HG02642 (cell line): ENCODE measurements at regions not wholly inside any gene's neighbourhood (a gene's known extent, or its start where the extent isn't known, plus 50 kb on each side); places are given as distances from the start of the nearest gene placed in this dataset.

Experiments
- ATAC-seq: cut with Tn5 transposase; IDR thresholded peaks from one replicate; pipeline ENCODE4 v1.9.1; 2021; ENCODE audit warnings: mild to moderate bottlenecking; ENCODE audit not compliant: unreplicated experiment, poor library complexity

- no peak for ATAC-seq
These were observed 238.1 kb upstream of the ARID1B start for GRCh38 chr6:156538875-156539660.

GRCh38 chr6:156534594-156534993, 242.6 kb upstream of the ARID1B start:
- no peak for ATAC-seq

DNA sequence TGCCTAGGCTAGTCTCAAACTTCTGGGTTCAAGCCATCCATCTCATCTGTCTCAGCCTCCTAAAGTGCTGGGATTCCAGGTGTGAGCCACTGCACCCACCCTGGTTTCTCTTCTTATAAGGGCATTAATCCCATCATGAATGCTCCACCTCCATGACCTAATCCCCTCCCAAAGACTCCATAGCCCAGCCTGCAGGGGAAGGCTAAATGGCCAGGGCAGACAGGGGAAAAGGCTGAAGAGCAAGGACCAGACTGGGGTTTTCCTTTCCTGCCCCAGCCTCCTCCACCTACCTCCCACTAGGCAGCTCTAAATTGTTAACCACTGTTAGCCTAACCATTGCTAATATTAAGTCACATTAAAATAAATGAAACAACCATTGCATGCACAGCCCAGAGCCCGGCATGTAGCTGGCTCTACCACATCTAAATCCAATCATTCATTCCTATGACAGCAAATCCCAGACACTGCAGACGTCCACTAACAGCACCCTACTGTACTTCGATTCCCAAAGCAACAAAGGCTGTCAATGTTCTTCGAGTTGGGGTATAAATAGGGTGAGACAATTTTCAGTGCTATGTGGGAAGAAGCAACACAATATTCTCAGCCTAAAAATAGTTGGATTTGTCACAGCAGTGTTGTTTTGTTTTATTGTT, 243.2 kb upstream of the ARID1B start:
- no peak for ATAC-seq

GRCh38 chr6:156526081-156526480, 251.1 kb upstream of the ARID1B start:
- no peak for ATAC-seq

GRCh38 chr6:156525541-156525940, 251.6 kb upstream of the ARID1B start:
- ATAC-seq: no peak

DNA sequence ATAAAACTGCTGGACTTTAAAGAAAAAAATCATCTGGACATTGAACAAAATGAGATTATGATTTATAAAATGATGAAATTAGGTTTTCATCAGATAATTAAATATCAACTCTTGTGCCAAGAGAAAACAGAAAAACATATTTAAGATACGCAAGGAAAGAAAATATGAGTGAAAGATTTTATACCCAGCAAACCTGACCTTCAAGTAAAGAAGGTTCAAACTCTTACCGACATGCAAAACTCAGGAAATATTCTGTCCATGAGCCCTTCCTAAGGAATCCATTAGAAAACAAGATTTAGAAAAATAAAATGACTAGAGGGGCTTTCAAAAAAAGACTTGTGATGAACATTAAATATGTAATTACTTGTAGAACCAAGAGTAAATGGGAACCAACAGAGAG, 257.2 kb upstream of the ARID1B start:
- ATAC-seq: no peak

DNA sequence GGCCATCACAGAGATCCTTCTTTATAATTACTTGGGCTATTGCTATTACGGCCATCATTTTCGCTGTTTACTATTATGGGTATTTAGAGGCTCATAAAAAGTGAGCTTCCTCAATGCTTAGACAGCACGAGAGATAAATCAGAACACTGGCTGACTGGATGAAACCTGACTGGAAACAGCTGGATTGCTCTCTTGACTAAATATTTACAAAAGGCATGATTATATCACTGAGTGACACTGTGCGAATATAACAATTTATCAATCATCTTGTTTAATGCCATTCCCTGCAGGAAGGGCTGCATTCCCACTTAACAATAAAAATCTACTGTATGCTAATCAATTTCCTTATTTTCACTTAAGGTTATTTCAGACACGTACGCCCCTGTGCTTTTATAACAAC, 260.1 kb upstream of the ARID1B start:
- ATAC-seq: no peak

DNA sequence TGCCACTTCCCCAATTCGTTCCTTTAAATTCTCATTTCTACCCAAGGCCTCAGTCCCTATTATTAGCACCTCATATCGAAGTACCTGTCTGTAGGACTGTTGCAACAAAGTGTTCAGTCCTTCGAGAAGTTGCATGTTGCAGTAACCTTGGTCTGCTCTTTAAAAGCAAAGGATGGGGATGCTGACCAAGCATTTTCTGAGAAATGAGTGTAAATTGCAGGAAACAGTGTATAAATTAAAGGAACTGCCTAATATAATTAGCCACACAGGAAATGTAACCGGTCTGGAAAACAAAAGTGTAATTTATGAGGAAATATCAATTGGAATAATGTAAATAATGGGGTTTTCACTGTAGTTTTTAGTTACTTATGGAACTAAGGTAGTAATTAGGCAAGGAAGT, 261.9 kb upstream of the ARID1B start:
- ATAC-seq: no peak

GRCh38 chr6:156513504-156513903, 263.7 kb upstream of the ARID1B start:
- ATAC-seq: no peak

GRCh38 chr6:156511570-156511969, 265.6 kb upstream of the ARID1B start:
- ATAC-seq: no peak

DNA sequence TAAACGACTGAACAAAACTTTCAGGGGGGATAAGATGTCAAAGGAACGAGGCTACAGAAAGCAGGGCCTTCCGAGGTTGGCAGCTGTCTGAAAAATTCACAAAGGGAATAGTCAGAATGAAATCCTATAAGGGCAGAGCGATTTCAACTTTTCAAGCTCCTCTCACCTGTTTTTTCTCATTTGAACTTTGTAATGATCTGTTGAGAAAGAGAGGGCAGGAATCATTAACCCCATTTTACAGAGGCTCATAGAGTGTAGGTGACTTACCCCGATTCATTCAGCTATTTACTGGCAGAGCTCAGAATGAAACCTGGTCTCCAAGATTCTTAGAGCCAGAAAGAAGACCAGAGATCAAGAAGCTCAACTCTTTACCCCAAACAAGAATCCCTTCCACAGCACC, 266.1 kb upstream of the ARID1B start:
- ATAC-seq: no peak

DNA sequence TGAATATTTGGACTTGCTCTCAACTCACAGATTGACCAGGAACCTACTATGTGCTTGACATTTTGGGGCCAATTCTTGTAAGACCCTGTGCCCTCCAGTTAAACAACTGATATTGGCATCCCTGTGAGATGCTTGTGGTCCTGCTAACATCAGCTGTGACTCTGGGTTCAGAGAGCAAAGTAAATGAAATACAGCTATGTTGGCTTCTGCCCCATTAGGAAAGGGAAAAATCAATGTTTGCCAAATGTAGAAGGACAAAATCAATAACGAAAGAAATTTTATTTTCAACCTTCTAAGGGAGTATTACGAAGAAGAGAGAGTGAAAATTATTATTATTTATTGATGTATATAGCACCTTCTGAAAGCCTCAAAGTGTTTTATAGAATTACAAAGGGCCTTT, 266.9 kb upstream of the ARID1B start:
- no peak for ATAC-seq

DNA sequence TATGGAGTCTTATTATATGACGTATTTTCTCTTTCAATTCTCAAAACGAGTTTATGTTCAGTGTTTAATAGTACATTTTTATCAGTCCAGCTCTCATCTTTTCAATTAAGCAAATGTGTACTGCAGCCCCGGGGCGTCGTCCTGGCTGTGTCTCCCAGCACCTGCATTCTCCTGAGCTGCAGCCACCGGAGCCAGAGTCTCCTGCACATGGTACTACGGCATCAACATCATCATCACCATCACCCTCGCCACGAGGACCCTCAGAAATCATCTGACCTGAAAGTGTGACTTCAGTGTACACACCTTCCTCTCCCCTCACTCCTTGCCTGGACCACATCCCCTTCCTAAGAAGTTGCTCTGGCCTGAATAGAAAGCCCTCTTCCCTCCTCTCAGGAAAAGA, 267.7 kb upstream of the ARID1B start:
- no peak for ATAC-seq

DNA sequence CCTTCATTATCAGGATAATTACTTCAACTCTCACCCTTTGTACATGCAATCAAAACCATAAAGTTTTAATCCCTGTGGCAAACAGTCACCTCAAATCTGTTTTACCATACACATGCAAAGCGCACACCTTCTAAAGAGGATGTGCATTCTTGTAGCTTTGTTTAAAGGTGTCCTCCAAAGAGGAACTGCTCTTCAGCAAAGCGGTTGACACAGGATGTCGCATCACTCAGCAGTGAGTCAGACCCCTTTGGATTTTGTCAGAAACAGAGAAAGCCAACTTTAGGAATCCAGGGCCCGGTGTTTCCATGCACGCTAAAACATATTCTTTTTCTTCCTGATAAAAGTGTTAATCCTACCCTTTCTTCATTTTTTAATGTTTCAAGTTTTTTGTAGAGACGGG, 268.3 kb upstream of the ARID1B start:
- ATAC-seq: no peak

DNA sequence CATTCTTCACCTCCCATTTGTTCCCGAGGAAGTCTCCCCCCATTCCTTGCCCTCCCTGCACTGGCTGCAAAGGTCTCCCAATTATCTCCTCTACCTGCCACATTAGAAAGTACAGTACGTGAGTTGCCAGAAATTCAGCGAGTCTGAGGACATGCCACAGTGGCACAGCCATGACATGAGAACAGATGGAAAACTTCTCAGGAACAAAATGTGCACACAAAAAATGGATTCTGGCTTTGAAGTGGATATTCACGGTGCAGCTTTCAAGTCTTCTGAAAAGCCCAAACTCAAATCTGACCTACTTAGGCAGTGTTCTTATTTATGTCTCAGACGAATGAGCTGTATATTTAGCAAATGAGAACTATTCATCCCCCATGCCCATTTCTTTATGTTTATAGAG, 269.1 kb upstream of the ARID1B start:
- no peak for ATAC-seq

GRCh38 chr6:156507656-156508055, 269.5 kb upstream of the ARID1B start:
- ATAC-seq: no peak

DNA sequence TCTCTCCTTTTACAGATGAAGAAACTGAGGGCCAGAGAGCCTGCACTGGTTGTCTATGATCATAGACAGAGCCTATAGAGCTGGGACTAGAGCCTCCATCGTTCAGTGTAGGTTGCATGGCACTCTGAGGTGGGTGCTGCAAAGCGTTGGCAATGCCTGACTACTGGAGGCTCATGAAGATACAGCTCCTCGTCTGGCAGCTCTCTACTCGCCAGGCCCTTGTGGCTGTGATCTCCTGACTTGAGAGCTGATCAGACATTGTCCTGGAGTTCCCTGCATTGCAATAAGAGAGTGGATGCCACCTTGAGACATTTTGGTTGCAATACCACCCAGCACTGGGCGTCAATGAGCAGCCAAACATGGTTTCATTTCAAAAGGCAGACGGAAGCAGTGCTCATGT, 270.1 kb upstream of the ARID1B start:
- no peak for ATAC-seq

DNA sequence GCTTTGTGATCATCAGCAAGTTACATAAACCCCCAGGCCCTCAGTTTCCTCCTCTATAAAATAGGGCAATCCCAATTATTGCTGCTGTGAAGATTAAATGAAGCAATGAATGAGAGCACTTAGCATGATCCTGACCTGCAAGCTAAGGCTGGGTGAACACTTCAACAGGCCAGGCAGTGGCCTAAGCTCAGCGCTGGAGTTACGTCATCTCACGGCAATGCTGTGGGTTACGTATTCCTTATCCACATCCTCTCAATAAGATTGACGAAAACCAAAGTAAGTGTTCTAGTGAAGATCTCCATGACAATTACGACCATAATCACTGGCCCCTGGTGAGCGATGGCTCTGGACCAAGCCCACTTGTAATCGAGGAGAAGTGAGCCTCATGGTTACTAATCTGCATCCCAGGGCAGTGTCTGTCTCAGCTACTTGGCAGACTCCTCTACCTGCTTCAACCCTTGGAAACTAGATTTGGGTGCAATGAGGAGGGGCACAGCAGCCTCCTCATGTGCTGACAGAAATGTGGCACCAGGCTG, 274.1 kb upstream of the ARID1B start:
- no peak for ATAC-seq

DNA sequence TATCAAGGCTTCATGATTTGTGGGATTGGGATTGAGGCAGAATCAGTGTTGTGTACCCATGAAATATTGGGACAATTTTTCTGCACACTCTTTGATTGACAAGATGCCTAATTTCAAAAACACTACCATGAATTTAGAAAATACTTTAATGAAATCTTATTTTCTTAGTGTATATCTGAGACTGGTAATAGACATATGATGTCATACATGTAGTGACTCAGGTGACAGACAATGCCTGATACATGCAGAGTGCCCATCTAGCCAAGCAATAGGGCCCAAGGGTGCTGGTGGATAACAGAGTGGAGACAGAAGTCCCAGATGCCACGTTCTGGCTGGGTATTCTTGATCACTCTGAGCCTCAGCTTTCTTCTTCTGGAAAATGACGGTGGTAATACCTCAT, 279.6 kb upstream of the ARID1B start:
- no peak for ATAC-seq

GRCh38 chr6:156487877-156488276, 289.3 kb upstream of the ARID1B start:
- ATAC-seq: no peak

DNA sequence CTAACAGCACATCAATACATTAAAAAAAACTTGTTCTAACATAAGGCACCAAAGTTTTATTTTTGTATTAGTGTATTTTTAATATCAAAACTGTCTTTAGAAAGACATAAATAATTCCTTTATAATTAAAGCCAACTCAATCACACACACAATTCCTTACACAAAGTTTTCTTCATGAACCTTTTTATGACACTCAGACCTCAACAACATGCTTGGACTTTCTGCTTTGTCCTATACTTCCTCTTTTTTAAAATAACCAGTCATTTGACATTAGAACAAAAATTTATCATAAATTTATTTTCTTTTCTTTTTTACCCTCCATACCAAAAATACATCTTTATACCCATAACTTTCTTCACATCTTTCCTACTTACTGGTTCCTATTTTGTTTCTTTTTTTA, 292.0 kb upstream of the ARID1B start:
- no peak for ATAC-seq
